Stomach (tissue), 4 donors: ENCODE measurements at regions not wholly inside any gene's neighbourhood (a gene's known extent, or its start where the extent isn't known, plus 50 kb on each side); places are given as distances from the start of the nearest gene placed in this dataset.

ENCODE experiments used
- POLR2A ChIP-seq, 4 donors: fragments of 450-650 bp; IDR thresholded peaks; one replicate each; pipeline ENCODE4 v1.6.1; 2016; ENCODE audit warnings: antibody characterized with exemption in 4 of 4, control low read depth in 2 of 4, mild to moderate bottlenecking in 1 of 4, moderate library complexity in 1 of 4
- TF ChIP-seq, protein P1 (sequence below), 7 experiments: fragments of 450-650 bp in 4 of 7; fragments of 200-600 bp in 3 of 7; sonication (generic) in 3 of 7; IDR thresholded peaks; one replicate each; pipeline ENCODE4 v1.5.1; 2016 to 2019; ENCODE audit warnings: antibody characterized with exemption in 7 of 7, control low read depth in 2 of 7, mild to moderate bottlenecking in 1 of 7

DNA sequence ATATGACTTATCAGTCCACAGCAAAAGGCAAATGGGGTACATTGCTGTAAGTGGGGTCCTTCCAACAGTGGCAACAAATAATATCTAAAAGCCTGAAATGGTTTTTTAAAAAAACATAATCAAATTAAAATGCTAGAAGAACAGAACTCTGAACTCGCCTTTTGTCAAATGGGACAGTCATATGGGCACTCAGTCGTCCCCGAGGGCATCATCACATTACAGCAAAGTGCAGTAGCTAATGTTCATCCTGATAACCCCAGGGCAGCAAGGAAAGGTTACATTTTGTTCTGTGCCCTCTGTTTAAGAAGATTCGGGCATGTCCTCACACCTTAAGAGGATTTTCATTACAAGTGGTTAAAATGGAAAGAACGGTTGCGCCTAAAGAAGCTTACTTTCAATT is 997.9 kb upstream of the TENM3 start:
- TF ChIP-seq, protein P1, sequence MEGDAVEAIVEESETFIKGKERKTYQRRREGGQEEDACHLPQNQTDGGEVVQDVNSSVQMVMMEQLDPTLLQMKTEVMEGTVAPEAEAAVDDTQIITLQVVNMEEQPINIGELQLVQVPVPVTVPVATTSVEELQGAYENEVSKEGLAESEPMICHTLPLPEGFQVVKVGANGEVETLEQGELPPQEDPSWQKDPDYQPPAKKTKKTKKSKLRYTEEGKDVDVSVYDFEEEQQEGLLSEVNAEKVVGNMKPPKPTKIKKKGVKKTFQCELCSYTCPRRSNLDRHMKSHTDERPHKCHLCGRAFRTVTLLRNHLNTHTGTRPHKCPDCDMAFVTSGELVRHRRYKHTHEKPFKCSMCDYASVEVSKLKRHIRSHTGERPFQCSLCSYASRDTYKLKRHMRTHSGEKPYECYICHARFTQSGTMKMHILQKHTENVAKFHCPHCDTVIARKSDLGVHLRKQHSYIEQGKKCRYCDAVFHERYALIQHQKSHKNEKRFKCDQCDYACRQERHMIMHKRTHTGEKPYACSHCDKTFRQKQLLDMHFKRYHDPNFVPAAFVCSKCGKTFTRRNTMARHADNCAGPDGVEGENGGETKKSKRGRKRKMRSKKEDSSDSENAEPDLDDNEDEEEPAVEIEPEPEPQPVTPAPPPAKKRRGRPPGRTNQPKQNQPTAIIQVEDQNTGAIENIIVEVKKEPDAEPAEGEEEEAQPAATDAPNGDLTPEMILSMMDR (IDR thresholded peaks at IDR 0.05), result no peak
- TF ChIP-seq POLR2A (IDR thresholded peaks at IDR 0.05), result no peak
